IMR-90 (cell line): ENCODE measurements at regions not wholly inside any gene's neighbourhood (a gene's known extent, or its start where the extent isn't known, plus 50 kb on each side); places are given as distances from the start of the nearest gene placed in this dataset.
"Not testable (repeated sequence)": the region's sequence is repeated elsewhere in the genome, so short reads cannot be mapped to it uniquely, and the experiment has no call there.

Source experiments
- ATAC-seq: fragments of 200-7000 bp; cut with Tn5 transposase; 2 replicates; pipeline ENCODE4 v1.9.1; 2020; ENCODE audit warnings: low read depth, mild to moderate bottlenecking, moderate library complexity
- BruUV-seq: library from RNA; stranded (reverse); fragments of 400-500 nt; replicated peaks from 2 replicates; lab custom pipeline; 2021; lab: Mats Ljungman, UMichigan
- CTCF ChIA-PET: fragments of 300-600 bp; formaldehyde crosslinking; extraction: SDS; loops from one replicate; lab custom pipeline; 2021; ENCODE audit warnings: antibody characterized with exemption; lab: Yijun Ruan, JAX
- POLR2A ChIA-PET: fragments of 300-600 bp; sonication (Branson Sonifier 250); formaldehyde crosslinking; loops from one replicate; lab custom pipeline; 2022; ENCODE audit warnings: antibody characterized with exemption; ENCODE audit not compliant: unreplicated experiment; lab: Charles Lee
- DNase-seq: peaks from one replicate; pipeline ENCODE4 v3.0.0; 2013
- H2AFZ ChIP-seq: replicated peaks from 2 replicates; pipeline ENCODE3; 2013; ENCODE audit warnings: low read length, mild to moderate bottlenecking; ENCODE audit not compliant: poor library complexity
- H2AK5ac ChIP-seq: 2 replicates; pipeline ENCODE4 v1.6.1; 2013; ENCODE audit warnings: low read depth, low read length, inconsistent platforms
- H2AK9ac ChIP-seq: replicated peaks from 2 replicates; pipeline ENCODE3; 2013; ENCODE audit warnings: mild to moderate bottlenecking, low read depth, low read length, moderate library complexity; ENCODE audit not compliant: poor library complexity
- H2BK120ac ChIP-seq: 2 replicates; pipeline ENCODE4 v1.6.1; 2013; ENCODE audit warnings: low read depth, low read length, inconsistent platforms
- H2BK15ac ChIP-seq: 3 replicates; pipeline ENCODE4 v1.6.1; 2013; ENCODE audit warnings: low read depth, low read length, inconsistent platforms
- H2BK20ac ChIP-seq: 2 replicates; pipeline ENCODE4 v1.6.1; 2013; ENCODE audit warnings: low read depth, mild to moderate bottlenecking, inconsistent platforms, low read length, moderate library complexity
- H2BK5ac ChIP-seq: 2 replicates; pipeline ENCODE4 v1.6.1; 2013; ENCODE audit warnings: mild to moderate bottlenecking, low read depth, low read length, inconsistent platforms; ENCODE audit not compliant: poor library complexity, severe bottlenecking
- H3K14ac ChIP-seq: replicated peaks from 2 replicates; pipeline ENCODE4 v1.6.1; 2013; ENCODE audit warnings: low read depth, low read length, inconsistent platforms
- H3K18ac ChIP-seq: 2 replicates; pipeline ENCODE4 v1.6.1; 2013; ENCODE audit warnings: low read depth, low read length, control low read depth
- H3K23ac ChIP-seq: 2 replicates; pipeline ENCODE4 v1.6.1; 2013; ENCODE audit warnings: low read depth, low read length, inconsistent platforms
- H3K27ac ChIP-seq: 2 replicates; pipeline ENCODE4 v1.5.1; 2013; ENCODE audit warnings: mild to moderate bottlenecking, control low read depth, low read length; ENCODE audit not compliant: insufficient read depth
- H3K27me3 ChIP-seq: 2 replicates; pipeline ENCODE4 v1.6.1; 2013; ENCODE audit warnings: low read length; ENCODE audit not compliant: control insufficient read depth, insufficient read depth
- H3K36me3 ChIP-seq: 2 replicates; pipeline ENCODE4 v1.6.1; 2013; ENCODE audit warnings: low read length, mixed read lengths; ENCODE audit not compliant: control insufficient read depth, insufficient read depth
- H3K4ac ChIP-seq: 2 replicates; pipeline ENCODE4 v1.6.1; 2013; ENCODE audit warnings: low read depth, low read length, inconsistent platforms
- H3K4me1 ChIP-seq: 2 replicates; pipeline ENCODE4 v1.6.1; 2013; ENCODE audit warnings: low read length, mixed read lengths; ENCODE audit not compliant: control insufficient read depth, insufficient read depth
- H3K4me2 ChIP-seq: 2 replicates; pipeline ENCODE4 v1.6.1; 2013; ENCODE audit warnings: low read depth, mild to moderate bottlenecking, control low read depth, low read length, moderate library complexity
- H3K4me3 ChIP-seq: 2 replicates; pipeline ENCODE4 v1.5.1; 2013; ENCODE audit warnings: low read depth, mild to moderate bottlenecking, control low read depth, low read length, moderate library complexity; ENCODE audit not compliant: insufficient read depth
- H3K56ac ChIP-seq: 2 replicates; pipeline ENCODE4 v1.6.1; 2013; ENCODE audit warnings: low read length, inconsistent platforms; ENCODE audit not compliant: insufficient read depth; ENCODE audit errors: extremely low read depth
- H3K79me1 ChIP-seq, 2 experiments: 2 replicates each; pipeline ENCODE4 v1.6.1; 2013; ENCODE audit warnings: low read length in 2 of 2, inconsistent platforms in 1 of 2, low read depth in 1 of 2
- H3K9ac ChIP-seq: 2 replicates; pipeline ENCODE4 v1.6.1; 2013; ENCODE audit warnings: low read depth, low read length, control low read depth
- H3K9me1 ChIP-seq: 2 replicates; pipeline ENCODE4 v1.6.1; 2013; ENCODE audit warnings: low read length, inconsistent platforms; ENCODE audit not compliant: insufficient read depth
- H3K9me3 ChIP-seq: 2 replicates; pipeline ENCODE4 v1.6.1; 2013; ENCODE audit warnings: low read length; ENCODE audit not compliant: control insufficient read depth, insufficient read depth
- H4K20me1 ChIP-seq: 2 replicates; pipeline ENCODE4 v1.6.1; 2013; ENCODE audit warnings: low read length, inconsistent platforms; ENCODE audit not compliant: insufficient read depth
- H4K5ac ChIP-seq: 2 replicates; pipeline ENCODE4 v1.6.1; 2013; ENCODE audit warnings: mild to moderate bottlenecking, low read depth, low read length, control low read depth
- H4K8ac ChIP-seq, 2 experiments: 2 replicates each; pipeline ENCODE4 v1.6.1; 2013; ENCODE audit warnings: low read depth in 2 of 2, low read length in 2 of 2, control low read depth in 1 of 2, inconsistent platforms in 1 of 2
- H4K91ac ChIP-seq: 2 replicates; pipeline ENCODE4 v1.6.1; 2013; ENCODE audit warnings: low read depth, low read length, inconsistent platforms; ENCODE audit not compliant: insufficient read depth
- CHD1 ChIP-seq: IDR thresholded peaks from 2 replicates; pipeline ENCODE4 v1.6.1; 2012; ENCODE audit warnings: low read depth, low read length, improper control_type of control experiment
- MAFK ChIP-seq: IDR thresholded peaks from 2 replicates; pipeline ENCODE4 v1.6.1; 2012; ENCODE audit warnings: low read depth, low read length, improper control_type of control experiment
- MAZ ChIP-seq: IDR thresholded peaks from 2 replicates; pipeline ENCODE4 v1.6.1; 2012; ENCODE audit warnings: low read depth, mild to moderate bottlenecking, low read length, improper control_type of control experiment, moderate library complexity, borderline replicate concordance
- NFE2L2 ChIP-seq: fragments of 150-350 bp; IDR thresholded peaks from 2 replicates; pipeline ENCODE4 v1.6.1; 2016; ENCODE audit warnings: low read depth, mild to moderate bottlenecking, low read length
- POLR2A ChIP-seq: IDR thresholded peaks from 2 replicates; pipeline ENCODE4 v1.6.1; 2012; ENCODE audit warnings: mild to moderate bottlenecking, low read depth, low read length
- SMC3 ChIP-seq: fragments of 150-350 bp; IDR thresholded peaks from 2 replicates; pipeline ENCODE4 v1.6.1; 2016; ENCODE audit warnings: low read depth, mild to moderate bottlenecking, antibody characterized with exemption, low read length, moderate library complexity
- WGBS, 2 experiments: methylation state at CpG; one replicate each; pipeline versions ENCODE4 v1.1.5 to v1.1.7; 2013; ENCODE audit warnings: missing lambda C conversion rate in 2 of 2; ENCODE audit not compliant: insufficient read length in 1 of 2; ENCODE audit errors: extremely low coverage in 2 of 2; 5-methylcytosine and 5-hydroxymethylcytosine counted together
- dilution Hi-C: fragments of 300-500 bp; cut with HindIII; formaldehyde crosslinking; loops from one replicate; pipeline ENCODE4 v1.14.3; 2018; ENCODE audit warnings: low sequenced_read_pairs; ENCODE audit not compliant: unreplicated experiment
- in situ Hi-C: fragments of 300-500 bp; cut with MboI; formaldehyde crosslinking; loops from 3 replicates; pipeline ENCODE4 v1.14.3; 2019; ENCODE audit warnings: low sequenced_read_pairs, inconsistent platforms, mixed read lengths
- intact Hi-C: fragments of 100-400 bp; cut with micrococcal nuclease; formaldehyde crosslinking; loops from 2 replicates; pipeline ENCODE4 v1.10.0; 2022
- TF ChIP-seq, protein P1 (sequence below): fragments of 150-350 bp; IDR thresholded peaks from 2 replicates; pipeline ENCODE4 v1.6.1; 2016; ENCODE audit warnings: low read depth, mild to moderate bottlenecking, low read length, moderate library complexity, borderline replicate concordance

DNA sequence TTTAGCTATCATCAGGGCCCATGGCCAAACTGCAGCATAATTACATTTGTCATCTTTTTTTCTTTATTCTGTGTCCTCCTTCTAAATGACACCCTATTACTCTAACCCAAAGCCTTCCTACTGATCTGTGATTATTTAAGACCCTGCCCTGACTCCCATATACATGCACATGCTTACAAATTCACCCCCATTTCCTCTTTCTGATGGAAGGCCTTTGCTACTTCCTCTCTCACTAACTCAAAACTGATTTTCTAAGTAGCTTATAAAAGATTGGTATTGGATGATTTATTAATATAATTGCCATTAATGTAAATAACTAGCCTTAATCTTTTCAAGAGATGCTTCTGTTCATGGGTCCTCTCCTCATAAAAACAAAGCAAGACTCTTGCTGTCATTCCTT, 179.2 kb downstream of the EDEM1 start:
- H2AK9ac ChIP-seq = no peak overlapping the region
- in situ Hi-C loops = no loop called here
- H3K9me1 ChIP-seq = no peaks in the 10 kb centered on the region
- ChIA-PET CTCF (no interaction called here), POLR2A (no interaction called here)
- no peak for TF ChIP-seq CHD1
- no peak for TF ChIP-seq MAZ
- TF ChIP-seq, protein P1, sequence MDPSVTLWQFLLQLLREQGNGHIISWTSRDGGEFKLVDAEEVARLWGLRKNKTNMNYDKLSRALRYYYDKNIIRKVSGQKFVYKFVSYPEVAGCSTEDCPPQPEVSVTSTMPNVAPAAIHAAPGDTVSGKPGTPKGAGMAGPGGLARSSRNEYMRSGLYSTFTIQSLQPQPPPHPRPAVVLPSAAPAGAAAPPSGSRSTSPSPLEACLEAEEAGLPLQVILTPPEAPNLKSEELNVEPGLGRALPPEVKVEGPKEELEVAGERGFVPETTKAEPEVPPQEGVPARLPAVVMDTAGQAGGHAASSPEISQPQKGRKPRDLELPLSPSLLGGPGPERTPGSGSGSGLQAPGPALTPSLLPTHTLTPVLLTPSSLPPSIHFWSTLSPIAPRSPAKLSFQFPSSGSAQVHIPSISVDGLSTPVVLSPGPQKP = no peak
- no peak for TF ChIP-seq POLR2A
- TF ChIP-seq MAFK = no peak
- TF ChIP-seq SMC3 = no peak
- TF ChIP-seq NFE2L2 = no peak
- H3K4me2 ChIP-seq = no peak overlapping the region
- intact Hi-C loops = no loop called here
- no peak overlapping the region for H2BK15ac ChIP-seq
- H2BK120ac ChIP-seq = no peak overlapping the region
- no peak overlapping the region for H2AFZ ChIP-seq
- no peak overlapping the region for H4K91ac ChIP-seq
- H3K27me3 ChIP-seq = no peaks in the 10 kb centered on the region
- H2AK5ac ChIP-seq = no peak overlapping the region
- no peak overlapping the region for H3K9ac ChIP-seq
- H3K14ac ChIP-seq = no peak overlapping the region
- H3K4me1 ChIP-seq = no peaks in the 10 kb centered on the region
- BruUV-seq = no TSS peak
- H4K20me1 ChIP-seq = no peaks in the 10 kb centered on the region
- no peaks in the 10 kb centered on the region for H3K79me1 ChIP-seq
- H3K4ac ChIP-seq = no peak overlapping the region
- dilution Hi-C loops = no loop called here
- no peak overlapping the region for H3K23ac ChIP-seq
- no peak overlapping the region for H3K56ac ChIP-seq
- H3K18ac ChIP-seq = no peak overlapping the region
- no peak overlapping the region for H2BK5ac ChIP-seq
- no peaks in the 10 kb centered on the region for H3K9me3 ChIP-seq
- no peak overlapping the region for H3K4me3 ChIP-seq
- H4K8ac ChIP-seq = no peak overlapping the region
- no peak overlapping the region for H2BK20ac ChIP-seq
- no peak overlapping the region for H4K5ac ChIP-seq
- ATAC-seq (no peak), DNase-seq (no peak)
- no peak overlapping the region for H3K27ac ChIP-seq
- H3K36me3 ChIP-seq = no peaks in the 10 kb centered on the region

DNA sequence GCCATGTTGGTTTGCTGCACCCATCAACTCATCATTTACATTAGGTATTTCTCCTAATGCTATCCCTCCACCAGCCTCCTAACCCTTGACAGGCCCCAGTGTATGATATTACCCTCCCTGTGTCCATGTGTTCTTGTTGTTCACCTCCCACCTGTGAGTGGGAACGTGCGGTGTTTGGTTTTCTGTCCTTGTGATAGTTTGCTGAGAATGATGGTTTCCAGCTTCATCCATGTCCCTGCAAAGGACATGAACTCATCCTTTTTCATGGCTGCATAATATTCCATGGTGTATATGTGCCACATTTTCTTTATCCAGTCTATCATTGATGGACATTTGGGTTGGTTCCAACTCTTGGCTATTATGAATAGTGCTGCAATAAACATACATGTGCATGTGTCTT, 184.0 kb downstream of the EDEM1 start:
- H3K27me3 ChIP-seq, H3K4me3 ChIP-seq, H4K91ac ChIP-seq, H3K4me2 ChIP-seq, H3K27ac ChIP-seq, DNase-seq, intact Hi-C loops, H3K56ac ChIP-seq, H3K18ac ChIP-seq, H4K20me1 ChIP-seq, H4K5ac ChIP-seq, H3K23ac ChIP-seq, H3K79me1 ChIP-seq, H2BK120ac ChIP-seq, H3K4me1 ChIP-seq, POLR2A ChIA-PET, H2AFZ ChIP-seq, in situ Hi-C loops, H3K4ac ChIP-seq, H2BK15ac ChIP-seq, H4K8ac ChIP-seq, H3K9me3 ChIP-seq, ATAC-seq, H3K9ac ChIP-seq, H3K36me3 ChIP-seq, H2AK9ac ChIP-seq, BruUV-seq, H2AK5ac ChIP-seq, H2BK5ac ChIP-seq, H3K9me1 ChIP-seq, dilution Hi-C loops, H3K14ac ChIP-seq, H2BK20ac ChIP-seq: not testable (repeated sequence)
- WGBS, 2 experiments = no CpG with 5 or more reads among the region's 2 CpGs
- CTCF ChIA-PET = interaction anchor here (0.7 kb wide), 1 partner anchor 523 kb away, joined by 4 read pairs; no protein-coding TSS in a partner anchor
